Cardiac muscle cell (in vitro differentiated cells and primary cell): ENCODE measurements at regions not wholly inside any gene's neighbourhood (a gene's known extent, or its start where the extent isn't known, plus 50 kb on each side); places are given as distances from the start of the nearest gene placed in this dataset.

Source experiments
- DNase-seq, 2 donors: peaks; one replicate each; pipeline versions ENCODE4 v3.0.0 to v3.0.0-alpha.2; 2010 to 2017; ENCODE audit warnings: low read depth in 1 of 2, low spot score in 1 of 2
- H3K27ac ChIP-seq: fragments of 200-600 bp; sonication (generic); 2 replicates; pipeline ENCODE4 v1.5.1; 2016
- H3K27me3 ChIP-seq: fragments of 200-600 bp; sonication (generic); 2 replicates; pipeline ENCODE4 v1.6.0; 2016; ENCODE audit warnings: control low read depth
- H3K36me3 ChIP-seq: fragments of 200-600 bp; sonication (generic); 2 replicates; pipeline ENCODE4 v1.5.1; 2016; ENCODE audit warnings: control low read depth
- H3K4me1 ChIP-seq: fragments of 200-600 bp; sonication (generic); 2 replicates; pipeline ENCODE4 v1.8.1; 2017; ENCODE audit warnings: low read depth, mild to moderate bottlenecking, mixed run types
- H3K4me3 ChIP-seq: fragments of 200-600 bp; sonication (generic); 2 replicates; pipeline ENCODE4 v1.5.1; 2016; ENCODE audit warnings: mild to moderate bottlenecking
- H3K9me3 ChIP-seq: fragments of 200-600 bp; sonication (generic); 2 replicates; pipeline ENCODE4 v1.5.1; 2017; ENCODE audit warnings: low read depth, mild to moderate bottlenecking, control low read depth
- CTCF ChIP-seq: IDR thresholded peaks from 2 replicates; pipeline ENCODE4 v1.5.1; 2012; ENCODE audit warnings: low read depth, mild to moderate bottlenecking, low read length

GRCh38 chr13:80217614-80218456 is 123.1 kb downstream of the SPRY2 start:
- no peaks in the 10 kb centered on the region for H3K27me3 ChIP-seq
- no peak overlapping the region for H3K4me3 ChIP-seq
- no peak for TF ChIP-seq CTCF
- no peaks in the 10 kb centered on the region for H3K36me3 ChIP-seq
- no peak overlapping the region for H3K27ac ChIP-seq
- no peaks in the 10 kb centered on the region for H3K9me3 ChIP-seq
- DNase-seq, result peak in 1 of 2 donors; percentile 92
- H3K4me1 ChIP-seq, result no peaks in the 10 kb centered on the region

- Histone ChIP-seq H3K27me3 (no peaks in the 10 kb centered on the region), H3K9me3 (no peaks in the 10 kb centered on the region), H3K4me1 (no peaks in the 10 kb centered on the region), H3K4me3 (no peak overlapping the region), H3K36me3 (no peaks in the 10 kb centered on the region), H3K27ac (no peak overlapping the region)
- no peak for TF ChIP-seq CTCF
- DNase-seq, result peak in 1 of 2 donors; percentile 20
Observed at GRCh38 chr13:80215368-80215767, 125.6 kb downstream of the SPRY2 start.

GRCh38 chr13:80214521-80214991 is 126.4 kb downstream of the SPRY2 start:
- no peaks in the 10 kb centered on the region for H3K27me3 ChIP-seq
- no peaks in the 10 kb centered on the region for H3K4me1 ChIP-seq
- H3K9me3 ChIP-seq, result no peaks in the 10 kb centered on the region
- TF ChIP-seq CTCF, result no peak
- H3K27ac ChIP-seq, result no peak overlapping the region
- no peak overlapping the region for H3K4me3 ChIP-seq
- no peak for DNase-seq
- H3K36me3 ChIP-seq, result no peaks in the 10 kb centered on the region

GRCh38 chr13:80214050-80214449 is 126.9 kb downstream of the SPRY2 start:
- H3K27ac ChIP-seq, result no peak overlapping the region
- H3K4me3 ChIP-seq, result no peak overlapping the region
- H3K36me3 ChIP-seq, result no peaks in the 10 kb centered on the region
- no peak for TF ChIP-seq CTCF
- H3K4me1 ChIP-seq, result no peaks in the 10 kb centered on the region
- no peaks in the 10 kb centered on the region for H3K9me3 ChIP-seq
- H3K27me3 ChIP-seq, result no peaks in the 10 kb centered on the region
- no peak for DNase-seq

- H3K9me3 ChIP-seq, result no peaks in the 10 kb centered on the region
- H3K4me1 ChIP-seq, result no peaks in the 10 kb centered on the region
- DNase-seq, result no peak
- no peaks in the 10 kb centered on the region for H3K27me3 ChIP-seq
- no peaks in the 10 kb centered on the region for H3K36me3 ChIP-seq
- TF ChIP-seq CTCF, result no peak
- no peak overlapping the region for H3K4me3 ChIP-seq
- H3K27ac ChIP-seq, result no peak overlapping the region
Observed at GRCh38 chr13:80213201-80213600, 127.7 kb downstream of the SPRY2 start.
